ENCODE measurements at regions not wholly inside any gene's neighbourhood (a gene's known extent, or its start where the extent isn't known, plus 50 kb on each side); places are given as distances from the start of the nearest gene placed in this dataset.
"Not testable (repeated sequence)": the region's sequence is repeated elsewhere in the genome, so short reads cannot be mapped to it uniquely, and the experiment has no call there.

DNA sequence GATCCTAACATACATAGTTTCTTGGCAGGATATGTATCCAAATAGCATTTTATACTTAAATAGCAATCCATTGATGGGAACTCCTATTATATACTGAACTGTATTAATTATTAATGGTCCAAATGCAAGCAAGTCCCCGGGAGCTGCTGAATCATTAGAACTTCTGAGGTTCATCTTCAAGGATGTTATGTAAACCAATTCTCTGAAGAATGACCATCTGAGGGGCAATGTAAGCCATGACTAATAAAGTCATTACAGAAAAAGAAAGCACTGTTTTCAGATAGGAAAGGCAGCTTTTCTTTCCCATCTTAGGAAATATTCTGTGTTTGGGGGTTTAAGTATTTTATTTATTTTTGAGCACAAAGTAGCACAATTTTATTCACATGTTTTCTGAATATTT lies 166.1 kb upstream of the SLC16A7 start:
- TF ChIP-seq, protein P1, sequence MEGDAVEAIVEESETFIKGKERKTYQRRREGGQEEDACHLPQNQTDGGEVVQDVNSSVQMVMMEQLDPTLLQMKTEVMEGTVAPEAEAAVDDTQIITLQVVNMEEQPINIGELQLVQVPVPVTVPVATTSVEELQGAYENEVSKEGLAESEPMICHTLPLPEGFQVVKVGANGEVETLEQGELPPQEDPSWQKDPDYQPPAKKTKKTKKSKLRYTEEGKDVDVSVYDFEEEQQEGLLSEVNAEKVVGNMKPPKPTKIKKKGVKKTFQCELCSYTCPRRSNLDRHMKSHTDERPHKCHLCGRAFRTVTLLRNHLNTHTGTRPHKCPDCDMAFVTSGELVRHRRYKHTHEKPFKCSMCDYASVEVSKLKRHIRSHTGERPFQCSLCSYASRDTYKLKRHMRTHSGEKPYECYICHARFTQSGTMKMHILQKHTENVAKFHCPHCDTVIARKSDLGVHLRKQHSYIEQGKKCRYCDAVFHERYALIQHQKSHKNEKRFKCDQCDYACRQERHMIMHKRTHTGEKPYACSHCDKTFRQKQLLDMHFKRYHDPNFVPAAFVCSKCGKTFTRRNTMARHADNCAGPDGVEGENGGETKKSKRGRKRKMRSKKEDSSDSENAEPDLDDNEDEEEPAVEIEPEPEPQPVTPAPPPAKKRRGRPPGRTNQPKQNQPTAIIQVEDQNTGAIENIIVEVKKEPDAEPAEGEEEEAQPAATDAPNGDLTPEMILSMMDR (IDR thresholded peaks at IDR 0.05): no peak
- Histone ChIP-seq H3K4me1 (ENCODE audit: low read depth) (no peaks in the 10 kb centered on the region), H3K4me3 (no peak overlapping the region), H3K9me3 (no peaks in the 10 kb centered on the region), H3K36me3 (ENCODE audit: low read depth) (no peaks in the 10 kb centered on the region)
- no peak for ATAC-seq
- DNase-seq: no peak
- intact Hi-C loops (cut with DNase I, micrococcal nuclease): no loop called here

DNA sequence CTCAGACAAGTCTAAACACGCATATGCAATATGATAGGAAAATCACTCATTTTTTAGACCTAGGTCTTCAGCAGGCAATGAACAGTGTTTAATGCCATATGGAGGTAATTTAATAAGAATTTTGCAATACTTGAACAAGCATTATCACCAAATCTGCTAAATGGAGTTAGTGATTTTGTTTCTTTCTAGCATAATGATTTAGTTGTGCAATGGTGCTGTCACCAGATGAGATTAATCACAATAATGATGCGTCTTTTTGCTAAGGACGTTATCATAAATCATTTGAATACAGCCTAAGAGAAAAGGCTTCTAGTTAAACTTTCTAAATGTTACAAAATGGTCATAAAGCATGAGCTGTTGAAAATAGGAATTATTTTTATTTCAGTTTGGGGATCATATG lies 170.0 kb upstream of the SLC16A7 start:
- ATAC-seq: no peak
- intact Hi-C loops (cut with DNase I, micrococcal nuclease): no loop called here

DNA sequence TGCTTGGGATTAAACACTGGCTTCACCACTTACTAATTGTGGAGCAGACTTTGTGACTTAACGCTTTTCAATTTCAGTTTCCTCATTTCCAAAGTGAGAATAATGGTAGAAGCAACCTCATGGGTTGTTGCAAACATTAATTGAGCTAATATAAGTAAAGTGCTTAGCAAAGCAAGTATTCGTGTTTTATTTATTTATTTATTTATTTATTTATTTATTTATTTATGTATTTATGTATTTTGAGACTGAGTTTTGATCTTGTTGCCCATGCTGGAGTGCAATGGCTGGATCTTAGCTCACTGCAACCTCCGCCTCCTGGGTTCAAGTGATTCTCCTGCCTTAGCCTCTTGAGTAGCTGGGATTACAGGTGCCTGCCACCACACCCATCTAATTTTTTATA lies 171.2 kb upstream of the SLC16A7 start:
- H3K36me3 ChIP-seq (ENCODE audit: low read depth); DNase-seq; intact Hi-C loops (cut with DNase I, micrococcal nuclease); H3K9me3 ChIP-seq; ATAC-seq; H3K4me1 ChIP-seq (ENCODE audit: low read depth); H3K4me3 ChIP-seq: not testable (repeated sequence)

More for the DNA sequence above, 170.0 kb upstream of the SLC16A7 start:
- H3K36me3 ChIP-seq (ENCODE audit: low read depth): no peaks in the 10 kb centered on the region
- H3K9me3 ChIP-seq: no peaks in the 10 kb centered on the region
- H3K4me3 ChIP-seq: no peak overlapping the region
- H3K4me1 ChIP-seq (ENCODE audit: low read depth): no peaks in the 10 kb centered on the region
- no peak for DNase-seq
- TF ChIP-seq, protein P1 (IDR thresholded peaks at IDR 0.05): no peak

DNA sequence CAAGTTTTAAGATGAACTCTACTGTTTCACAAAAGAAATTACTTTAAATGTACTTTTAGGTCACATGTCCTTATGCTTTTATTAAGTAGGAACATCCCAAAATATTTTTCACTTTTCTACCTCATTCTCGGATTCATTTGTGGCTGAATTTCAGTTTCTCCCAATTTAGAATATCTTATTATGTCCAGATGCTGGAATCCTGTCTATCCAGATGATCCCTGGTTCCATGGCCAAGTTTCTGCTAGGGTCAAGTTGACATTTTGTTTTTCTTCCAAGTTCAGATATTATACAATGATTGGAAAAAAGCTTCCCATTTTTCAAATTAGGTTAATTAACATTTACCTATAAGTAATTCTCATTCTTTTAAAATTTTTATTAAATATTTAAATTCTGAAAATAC lies 181.8 kb upstream of the SLC16A7 start:
- DNase-seq: no peak
- TF ChIP-seq, protein P1 (IDR thresholded peaks at IDR 0.05): no peak
- no peak overlapping the region for H3K4me3 ChIP-seq
- no peaks in the 10 kb centered on the region for H3K36me3 ChIP-seq (ENCODE audit: low read depth)
- no peaks in the 10 kb centered on the region for H3K4me1 ChIP-seq (ENCODE audit: low read depth)
- H3K9me3 ChIP-seq: no peaks in the 10 kb centered on the region
- no peak for ATAC-seq
- intact Hi-C loops (cut with DNase I, micrococcal nuclease): no loop called here

DNA sequence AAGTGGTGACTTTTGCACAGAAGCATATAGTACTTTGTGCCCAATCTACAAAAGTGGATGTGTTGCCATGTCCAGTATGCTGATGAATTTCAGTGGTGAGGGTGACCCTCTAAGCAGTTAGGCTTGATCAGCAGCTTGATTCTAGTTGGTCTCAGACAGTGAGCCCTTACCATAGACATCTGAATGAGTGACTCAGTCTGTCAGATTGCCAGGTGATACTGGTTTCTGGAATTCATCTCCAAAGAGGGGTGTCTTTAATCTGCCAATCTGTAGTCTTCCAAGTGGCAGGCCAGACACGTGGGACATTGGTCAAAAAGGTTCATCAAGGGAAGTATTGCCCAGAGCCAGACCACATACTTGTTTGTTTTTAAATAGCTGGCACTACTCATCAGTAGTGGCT lies 187.4 kb upstream of the SLC16A7 start:
- DNase-seq (no peak), ATAC-seq (no peak)
- Histone ChIP-seq H3K4me1 (ENCODE audit: low read depth) (no peaks in the 10 kb centered on the region), H3K36me3 (ENCODE audit: low read depth) (no peaks in the 10 kb centered on the region), H3K4me3 (no peak overlapping the region), H3K9me3 (no peaks in the 10 kb centered on the region)
- TF ChIP-seq, protein P1 (IDR thresholded peaks at IDR 0.05): no peak
- intact Hi-C loops (cut with DNase I, micrococcal nuclease): no loop called here

DNA sequence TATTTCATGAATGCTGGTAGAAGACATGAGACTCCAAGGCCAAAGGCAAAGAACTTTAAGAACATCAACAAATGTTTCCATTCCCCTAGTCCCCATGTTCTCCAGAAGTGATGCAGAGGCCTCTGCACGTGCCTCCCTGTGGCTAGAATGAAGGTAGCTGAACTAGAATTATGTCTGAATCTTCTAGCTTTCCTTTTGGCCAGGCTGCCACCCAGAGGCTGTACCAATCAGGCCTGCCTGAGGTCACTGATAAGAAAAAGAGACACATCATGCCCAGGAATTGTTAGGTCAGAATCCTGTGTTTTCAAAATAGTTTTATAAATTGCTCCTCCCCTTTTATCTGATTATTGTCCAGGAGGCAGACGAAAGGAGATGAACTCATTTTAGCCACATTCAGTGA lies 188.0 kb upstream of the SLC16A7 start:
- H3K9me3 ChIP-seq: no peaks in the 10 kb centered on the region
- intact Hi-C loops (cut with DNase I, micrococcal nuclease): no loop called here
- H3K4me3 ChIP-seq: no peak overlapping the region
- H3K4me1 ChIP-seq (ENCODE audit: low read depth): no peaks in the 10 kb centered on the region
- no peaks in the 10 kb centered on the region for H3K36me3 ChIP-seq (ENCODE audit: low read depth)
- DNase-seq: peak in 1 of 3 donors; percentile 23
- TF ChIP-seq, protein P1 (IDR thresholded peaks at IDR 0.05): no peak
- ATAC-seq: no peak
